G401 (cell line): ENCODE measurements at regions not wholly inside any gene's neighbourhood (a gene's known extent, or its start where the extent isn't known, plus 50 kb on each side); places are given as distances from the start of the nearest gene placed in this dataset.
"Not testable (repeated sequence)": the region's sequence is repeated elsewhere in the genome, so short reads cannot be mapped to it uniquely, and the experiment has no call there.

Experiments used
- DNase-seq: peaks from one replicate; pipeline ENCODE4 v3.0.0-alpha.2; 2015; ENCODE audit warnings: low spot score
- in situ Hi-C: cut with HindIII; loops from 2 replicates; pipeline ENCODE4 v1.10.0; 2016; ENCODE audit warnings: low sequenced_read_pairs, mixed read lengths

DNA sequence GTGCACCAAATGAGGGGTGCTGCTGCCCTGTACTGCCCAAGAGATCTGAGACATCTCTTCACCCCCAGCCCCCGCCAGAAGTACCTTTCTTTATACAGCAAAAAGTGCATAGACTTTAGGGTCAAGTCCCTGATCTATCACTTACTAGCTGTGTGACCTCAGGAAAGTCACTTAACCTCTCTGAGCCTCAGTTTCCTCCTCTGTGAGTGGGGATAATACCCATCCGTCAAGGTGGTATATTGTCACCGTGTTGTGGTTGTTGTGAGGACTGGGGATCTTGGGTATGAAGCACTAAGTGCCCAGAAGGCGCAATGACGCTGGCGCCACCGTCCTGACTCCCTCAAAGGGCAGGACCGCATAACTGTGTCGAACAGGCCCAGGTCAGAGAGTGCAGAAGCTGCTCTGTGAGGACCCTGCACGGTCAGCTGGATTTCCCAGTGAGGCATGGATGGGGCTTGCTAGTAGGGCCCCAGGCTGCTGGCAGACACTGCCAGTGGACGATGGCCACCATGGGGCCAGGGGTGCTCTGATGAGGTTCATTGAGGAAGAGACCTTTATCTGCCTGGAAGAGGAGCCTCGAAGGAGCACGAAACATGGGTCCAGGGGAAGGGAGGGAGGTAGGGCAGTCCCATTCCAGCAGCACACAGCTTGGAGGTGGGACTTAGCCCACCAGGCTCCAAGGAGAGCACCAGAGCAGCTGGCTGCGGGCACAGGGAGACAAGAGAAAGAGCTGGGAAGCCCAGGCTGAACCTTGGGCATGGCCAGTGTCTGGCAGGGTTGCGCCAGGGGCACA lies 61.8 kb upstream of the LAPTM4A start:
- no peak for DNase-seq
- in situ Hi-C loops: no loop called here

DNA sequence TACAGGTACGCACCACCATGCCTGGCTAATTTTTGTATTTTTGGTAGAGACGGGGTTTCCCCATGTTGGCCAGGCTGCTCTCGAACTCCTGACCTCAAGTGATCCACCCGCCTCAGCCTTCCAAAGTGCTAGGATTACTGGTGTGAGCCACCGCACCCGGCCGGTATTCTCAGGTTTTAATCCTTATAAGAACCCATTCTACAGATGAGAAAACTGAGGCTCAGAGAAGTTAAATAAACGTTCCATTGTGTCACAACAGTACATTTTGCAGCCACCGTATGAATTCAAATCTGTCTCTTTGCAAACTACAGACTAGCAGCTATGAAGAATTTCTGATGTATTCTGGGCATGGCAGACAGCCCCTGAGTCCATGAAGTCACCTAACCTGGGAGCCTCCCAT lies 60.9 kb upstream of the LAPTM4A start:
- DNase-seq: not testable (repeated sequence)

DNA sequence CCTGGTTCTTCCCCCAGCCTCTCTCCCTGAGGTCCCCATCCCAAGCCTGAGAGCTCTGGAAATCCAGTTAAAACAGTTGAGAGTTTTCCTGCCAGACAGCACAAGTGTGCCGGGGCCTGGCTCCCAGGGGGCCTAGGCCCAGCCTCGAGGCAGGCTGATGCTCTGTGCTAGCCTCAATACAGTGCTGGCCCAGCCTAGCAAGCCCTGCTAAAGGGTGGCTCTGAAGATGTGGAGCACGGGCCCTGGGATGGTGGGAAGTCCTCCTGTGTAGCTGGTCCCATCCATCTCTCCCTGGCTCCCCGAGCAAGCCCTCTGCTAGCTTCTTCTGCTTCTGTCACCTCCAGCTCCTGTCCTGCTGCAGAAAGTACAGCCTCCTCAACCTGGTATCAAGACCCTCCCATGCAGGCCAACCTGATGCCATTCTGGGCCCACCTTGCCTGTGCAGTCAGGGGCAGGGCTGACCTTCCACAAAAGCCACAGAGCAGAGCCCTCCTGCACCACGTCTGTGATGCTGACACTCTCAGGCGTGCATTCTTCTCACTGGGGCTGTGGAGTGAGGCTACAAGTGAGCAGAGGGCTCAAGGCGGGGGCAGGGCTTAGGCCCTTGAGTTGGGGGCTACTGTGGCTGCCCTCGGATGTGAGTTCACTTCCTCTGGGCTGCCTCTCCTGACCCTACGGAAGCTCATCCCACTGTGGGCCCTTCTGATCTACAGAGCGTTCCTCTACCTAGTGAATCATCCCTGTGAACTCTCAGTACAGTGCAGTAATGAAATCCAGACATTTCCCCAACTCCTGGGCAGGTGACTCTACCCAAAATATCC lies 60.1 kb upstream of the LAPTM4A start:
- in situ Hi-C loops: no loop called here
- DNase-seq: no peak

More for the DNA sequence above, 60.9 kb upstream of the LAPTM4A start:
- in situ Hi-C loops: not testable (repeated sequence)

DNA sequence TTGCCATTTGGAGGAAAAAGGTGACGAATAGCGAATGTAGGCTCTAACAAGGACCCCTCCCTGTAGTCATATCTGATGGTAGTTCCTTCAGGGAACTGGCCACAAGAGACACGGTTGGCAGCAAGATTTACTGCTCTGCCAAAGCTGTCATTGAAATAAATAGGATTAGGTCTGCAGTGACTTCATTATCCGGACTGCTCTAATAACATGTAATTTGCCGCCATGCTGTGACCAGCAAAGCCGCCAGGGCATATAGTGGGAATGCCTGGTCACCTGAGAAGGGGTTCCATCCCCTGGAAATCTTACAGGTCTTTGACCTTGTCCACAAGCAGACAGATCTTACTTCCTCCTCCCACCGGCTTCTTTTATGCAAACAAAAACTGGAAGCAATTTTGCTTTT lies 59.4 kb upstream of the LAPTM4A start:
- no peak for DNase-seq
- in situ Hi-C loops: no loop called here

DNA sequence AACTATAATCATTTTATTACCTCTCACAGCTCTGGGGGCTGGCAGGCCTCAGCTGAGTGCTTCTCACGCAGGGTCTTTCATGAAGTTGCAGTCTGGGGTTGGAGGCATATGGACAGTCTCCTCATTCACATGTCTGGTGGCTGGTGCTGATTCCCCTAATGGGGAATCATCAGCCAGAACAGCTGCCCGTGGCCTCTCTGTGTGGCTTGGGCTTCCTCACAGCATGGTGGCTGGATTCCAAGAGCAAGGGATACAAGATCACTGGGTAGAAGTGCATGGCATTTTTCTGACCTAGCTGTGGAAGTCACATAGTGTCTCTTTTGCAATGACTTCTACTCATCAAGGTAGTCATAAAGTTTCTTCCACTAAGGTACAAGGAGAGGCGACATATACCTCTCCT lies 59.0 kb upstream of the LAPTM4A start:
- in situ Hi-C loops: no loop called here

DNA sequence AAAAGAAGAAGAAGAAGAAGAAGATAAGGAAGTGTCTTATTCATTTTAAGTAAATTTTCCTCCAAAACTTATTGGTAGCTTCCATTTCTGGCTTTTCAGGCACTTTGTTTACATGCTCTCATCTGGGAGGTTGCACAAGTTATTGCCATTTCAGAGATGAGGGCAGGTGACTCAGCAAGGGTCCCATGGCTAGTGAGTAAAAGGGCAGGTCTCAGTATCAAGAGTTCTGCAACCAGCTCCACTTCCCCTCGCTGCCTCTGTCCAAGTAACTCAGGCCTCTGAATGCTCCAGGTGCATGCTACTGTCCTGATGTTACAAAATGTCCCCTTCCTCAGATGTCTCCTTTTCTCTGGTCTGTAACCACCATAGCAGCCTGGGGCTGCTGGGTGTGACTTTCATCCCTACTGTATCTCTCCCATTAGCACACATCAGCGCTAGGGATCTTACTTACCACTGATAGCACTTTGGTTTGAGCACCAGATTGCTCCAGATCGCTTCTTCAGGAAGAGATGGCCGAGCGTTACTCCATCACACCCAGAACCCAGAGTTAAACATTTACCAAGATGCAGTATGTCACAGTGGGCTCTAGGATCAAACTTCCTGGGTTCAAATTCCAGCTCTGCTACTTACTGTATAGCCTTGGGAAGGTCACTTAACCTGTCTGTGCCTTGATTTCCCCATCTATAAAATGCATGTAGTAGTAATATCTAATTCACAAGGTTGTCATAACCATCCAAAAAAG lies 57.4 kb upstream of the LAPTM4A start:
- in situ Hi-C loops: no loop called here
- no peak for DNase-seq

More for the DNA sequence above, 59.0 kb upstream of the LAPTM4A start:
- DNase-seq: no peak

DNA sequence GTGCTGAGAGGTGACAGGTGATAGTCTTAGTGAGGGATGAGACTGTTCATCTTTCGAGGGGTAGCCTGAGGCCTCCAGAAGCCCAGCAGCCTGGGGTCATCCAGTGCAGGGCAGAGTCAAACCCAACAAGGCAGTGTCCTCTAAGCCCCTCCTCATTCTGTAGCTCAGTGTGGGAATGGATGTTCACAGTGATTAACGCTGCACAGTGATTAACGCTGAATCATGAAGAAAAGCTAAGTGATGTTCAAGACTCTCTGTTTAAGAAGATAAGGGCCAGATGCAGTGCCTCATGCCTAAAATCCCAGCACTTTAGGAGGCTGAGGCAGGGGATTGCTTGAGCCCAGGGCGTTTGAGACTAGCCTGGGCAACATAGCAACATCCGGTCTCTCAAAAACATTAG lies 56.3 kb upstream of the LAPTM4A start:
- in situ Hi-C loops: no loop called here
- DNase-seq: no peak

DNA sequence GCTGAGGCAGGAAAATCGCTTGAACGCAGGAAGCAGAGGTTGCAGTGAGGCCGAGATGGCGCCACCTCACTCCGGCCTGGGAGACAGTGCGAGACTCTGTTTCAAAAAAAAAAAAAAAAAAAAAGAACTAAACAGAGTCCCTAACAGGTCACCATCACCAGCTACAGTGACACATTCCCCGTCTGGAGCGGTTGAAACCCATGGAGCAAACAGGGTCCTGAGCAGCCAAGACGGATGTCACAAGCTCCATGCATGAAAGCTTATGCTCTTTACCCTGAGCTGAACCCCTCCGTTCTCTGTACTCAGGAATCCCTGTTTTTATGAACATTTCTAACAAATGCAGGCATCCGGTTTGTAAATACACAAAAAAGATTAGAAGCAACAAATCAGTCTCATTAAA lies 55.9 kb upstream of the LAPTM4A start:
- in situ Hi-C loops: no loop called here
- no peak for DNase-seq

DNA sequence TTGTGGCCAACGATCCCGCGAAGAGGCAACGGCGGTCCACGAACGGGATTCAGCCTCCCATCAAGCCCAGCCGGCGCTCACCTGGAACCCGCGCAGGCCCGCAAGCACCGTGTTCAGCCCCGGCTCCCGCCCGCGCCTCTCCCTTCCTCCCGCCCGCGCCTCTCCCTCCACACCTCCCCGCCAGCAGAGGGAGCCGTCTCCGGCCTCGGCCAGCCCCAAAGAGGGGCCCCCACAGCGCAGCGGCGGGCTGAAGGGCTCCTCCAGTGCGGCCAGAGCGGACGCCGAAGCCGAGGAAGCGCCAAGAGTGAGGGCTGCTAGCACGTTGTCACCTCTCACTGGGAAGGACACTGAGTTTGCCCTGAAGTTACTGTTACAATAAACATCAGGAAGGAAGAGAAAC lies 55.3 kb upstream of the LAPTM4A start:
- in situ Hi-C loops: no loop called here
- DNase-seq: no peak

DNA sequence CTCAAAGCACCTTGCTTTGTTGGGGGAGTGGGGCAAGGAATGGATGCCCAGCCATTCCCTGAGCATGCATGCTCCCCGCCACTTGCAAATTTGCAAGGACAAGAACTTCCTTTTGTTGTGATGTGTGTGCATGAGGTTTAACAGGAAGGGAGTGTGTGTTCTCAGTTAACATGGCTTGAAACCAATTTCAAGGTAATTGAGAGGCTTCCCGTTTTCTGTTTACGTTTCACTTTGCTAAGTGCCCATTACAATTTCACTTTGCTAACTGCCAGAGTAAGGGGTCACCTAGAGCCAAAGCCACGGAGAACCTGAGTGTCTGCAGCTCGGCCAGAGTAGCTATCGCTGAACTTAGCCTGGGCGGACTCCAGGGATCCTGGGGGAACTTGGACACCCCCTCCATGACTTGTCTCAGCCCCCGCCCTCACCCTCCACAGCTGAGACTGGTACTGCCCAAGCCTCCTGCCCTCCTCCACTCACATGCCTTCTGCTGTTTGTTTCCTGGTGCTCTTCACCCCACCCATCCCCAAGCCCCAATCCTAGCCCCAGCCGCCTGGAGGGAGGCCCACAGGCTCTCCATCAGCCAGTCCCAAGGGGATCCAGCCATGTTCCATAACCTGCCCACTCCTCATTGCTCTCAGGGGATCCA lies 53.6 kb upstream of the LAPTM4A start:
- in situ Hi-C loops: no loop called here

DNA sequence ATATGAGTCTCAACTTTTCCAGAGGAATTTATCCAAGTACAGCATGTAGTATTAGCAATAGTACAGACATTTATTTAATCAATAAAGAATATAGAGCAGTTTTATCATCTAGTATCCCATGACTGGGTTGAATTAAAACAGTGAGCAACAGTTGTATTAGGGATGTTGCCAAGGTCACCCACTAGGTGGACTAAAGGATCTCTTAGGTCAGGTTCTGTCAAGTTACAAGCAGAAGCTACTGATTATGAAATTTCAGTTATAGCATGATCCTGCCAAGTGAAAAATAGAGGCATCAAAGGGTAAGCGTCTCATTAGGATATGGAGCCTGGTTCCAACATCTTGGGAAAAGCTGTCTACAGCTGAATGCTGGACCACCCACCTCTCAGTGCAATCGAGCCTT lies 52.1 kb upstream of the LAPTM4A start:
- no peak for DNase-seq
- in situ Hi-C loops: no loop called here

More for the DNA sequence above, 53.6 kb upstream of the LAPTM4A start:
- no peak for DNase-seq
